Glutamatergic neuron (in vitro differentiated cells): ENCODE measurements at regions not wholly inside any gene's neighbourhood (a gene's known extent, or its start where the extent isn't known, plus 50 kb on each side); places are given as distances from the start of the nearest gene placed in this dataset.

ENCODE experiments used
- DNase-seq: peaks from one replicate; pipeline ENCODE4 v3.0.0; 2022
- H3K27ac Mint-ChIP-seq: one replicate; pipeline ENCODE4 v1.8.0; 2020; ENCODE audit warnings: mild to moderate bottlenecking, mixed read lengths, inconsistent platforms; ENCODE audit not compliant: unreplicated experiment
- H3K27me3 Mint-ChIP-seq: one replicate; pipeline ENCODE4 v1.8.0; 2020; ENCODE audit warnings: mild to moderate bottlenecking, moderate library complexity, mixed read lengths, inconsistent platforms; ENCODE audit not compliant: unreplicated experiment
- H3K36me3 Mint-ChIP-seq: one replicate; pipeline ENCODE4 v1.8.0; 2020; ENCODE audit warnings: mild to moderate bottlenecking, mixed read lengths, inconsistent platforms; ENCODE audit not compliant: unreplicated experiment
- H3K4me1 Mint-ChIP-seq: one replicate; pipeline ENCODE4 v1.8.0; 2020; ENCODE audit warnings: mild to moderate bottlenecking, low read depth, mixed read lengths, inconsistent platforms; ENCODE audit not compliant: unreplicated experiment
- H3K4me3 Mint-ChIP-seq: one replicate; pipeline ENCODE4 v1.8.0; 2020; ENCODE audit warnings: mild to moderate bottlenecking, mixed read lengths, inconsistent platforms; ENCODE audit not compliant: unreplicated experiment
- H3K9me3 Mint-ChIP-seq: one replicate; pipeline ENCODE4 v1.8.0; 2020; ENCODE audit warnings: mild to moderate bottlenecking, moderate library complexity, mixed read lengths, inconsistent platforms; ENCODE audit not compliant: unreplicated experiment
- CTCF ChIP-seq: fragments of 200-600 bp; sonication (generic); IDR thresholded peaks from one replicate; pipeline ENCODE4 v1.5.0; 2021; ENCODE audit not compliant: partially characterized antibody, unreplicated experiment

GRCh38 chr10:44069573-44069972 lies 315.3 kb downstream of the CXCL12 start:
- Mint-ChIP-seq H3K4me3 (no peak overlapping the region), H3K27me3 (no peaks in the 10 kb centered on the region)

DNA sequence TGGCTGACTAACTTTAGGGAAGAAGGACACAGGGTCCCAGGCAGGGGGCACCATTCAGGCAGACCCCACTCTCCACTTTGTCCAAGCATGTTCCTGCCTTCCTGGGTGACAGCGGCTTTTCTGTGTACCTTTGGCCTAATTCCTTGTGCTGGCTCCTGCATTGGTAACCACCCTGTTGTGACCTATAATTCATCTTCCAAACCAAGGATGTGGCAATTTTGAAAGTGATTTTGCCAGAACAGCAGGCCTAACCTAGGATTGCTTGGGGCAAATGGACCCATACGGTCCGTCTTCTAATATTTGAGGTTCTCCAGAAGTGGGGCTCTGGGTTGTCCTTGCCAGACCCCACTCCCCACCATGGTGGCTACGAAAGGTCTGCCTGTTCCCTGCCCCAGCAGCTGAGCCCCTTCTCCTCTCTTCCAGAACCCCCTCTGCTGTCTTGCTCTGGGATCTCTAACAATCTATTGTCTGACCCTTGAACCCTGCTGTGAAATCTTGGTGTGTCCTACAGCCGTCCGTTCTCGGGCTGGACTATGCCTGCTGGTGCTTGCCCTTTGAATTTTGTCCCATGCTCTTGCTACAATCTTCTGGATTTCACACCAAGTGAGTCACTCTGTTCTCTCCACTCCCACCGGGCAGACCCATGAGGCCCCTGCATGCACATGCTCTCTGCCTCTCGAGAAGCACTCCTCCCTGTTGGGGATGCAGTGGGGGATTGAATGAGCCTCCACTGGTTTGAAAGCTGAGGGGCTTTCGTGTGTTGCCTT lies 316.0 kb downstream of the CXCL12 start:
- Mint-ChIP-seq H3K4me3 (no peak overlapping the region), H3K36me3 (no peaks in the 10 kb centered on the region), H3K27ac (no peak overlapping the region), H3K27me3 (peaks cover 3% of the 10 kb centered on the region), H3K9me3 (no peaks in the 10 kb centered on the region), H3K4me1 (no peaks in the 10 kb centered on the region)
- TF ChIP-seq CTCF: no peak
- DNase-seq: no peak

More at GRCh38 chr10:44069573-44069972, 315.3 kb downstream of the CXCL12 start:
- H3K36me3 Mint-ChIP-seq: no peaks in the 10 kb centered on the region
- no peak for TF ChIP-seq CTCF
- no peak overlapping the region for H3K27ac Mint-ChIP-seq
- no peak for DNase-seq
- H3K4me1 Mint-ChIP-seq: no peaks in the 10 kb centered on the region
- H3K9me3 Mint-ChIP-seq: no peaks in the 10 kb centered on the region

GRCh38 chr10:44067432-44067831 lies 317.5 kb downstream of the CXCL12 start:
- Mint-ChIP-seq H3K27ac (no peak overlapping the region), H3K9me3 (no peaks in the 10 kb centered on the region), H3K27me3 (peaks cover 3% of the 10 kb centered on the region), H3K4me3 (no peak overlapping the region), H3K4me1 (no peaks in the 10 kb centered on the region), H3K36me3 (no peaks in the 10 kb centered on the region)
- TF ChIP-seq CTCF: no peak
- DNase-seq: no peak

DNA sequence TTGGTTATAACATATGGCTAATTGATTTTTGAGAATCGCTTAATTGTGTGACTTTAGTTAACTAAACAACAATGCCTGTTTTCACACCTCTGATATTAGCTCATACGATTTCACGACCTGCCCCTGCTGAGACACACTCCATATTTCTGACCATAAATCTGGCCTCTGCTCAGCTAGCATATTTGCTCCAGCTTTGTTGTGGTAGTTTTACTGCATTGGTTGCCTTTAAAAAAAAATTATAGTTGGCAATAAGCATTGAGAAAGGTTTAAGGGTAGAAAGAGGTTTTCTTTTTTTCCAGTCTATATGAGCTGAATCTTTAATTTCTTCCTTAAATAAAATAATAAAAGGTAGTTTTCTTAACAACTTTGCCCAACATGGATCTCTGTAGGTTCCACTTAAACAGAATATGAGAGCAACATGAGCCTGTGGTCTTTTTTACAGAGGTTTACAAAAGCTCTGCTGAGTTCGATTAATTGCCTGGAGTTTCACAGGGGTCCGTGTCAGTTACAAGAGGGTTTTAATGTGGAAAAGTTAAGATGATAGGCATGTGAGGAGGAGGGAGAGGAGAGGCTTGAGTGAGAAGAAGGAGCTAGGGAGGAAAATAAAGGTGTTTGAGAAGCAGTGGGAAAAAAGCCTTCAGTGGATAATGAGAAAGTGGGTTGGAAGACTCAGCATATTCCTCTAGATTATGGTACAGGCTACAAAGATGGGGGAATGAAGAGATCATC lies 318.2 kb downstream of the CXCL12 start:
- H3K36me3 Mint-ChIP-seq: no peaks in the 10 kb centered on the region
- no peaks in the 10 kb centered on the region for H3K9me3 Mint-ChIP-seq
- H3K4me1 Mint-ChIP-seq: no peaks in the 10 kb centered on the region
- no peak for DNase-seq
- H3K27ac Mint-ChIP-seq: no peak overlapping the region
- no peak for TF ChIP-seq CTCF
- no peak overlapping the region for H3K4me3 Mint-ChIP-seq
- peaks cover 3% of the 10 kb centered on the region for H3K27me3 Mint-ChIP-seq
